ENCODE measurements at regions not wholly inside any gene's neighbourhood (a gene's known extent, or its start where the extent isn't known, plus 50 kb on each side); places are given as distances from the start of the nearest gene placed in this dataset.

- H3K9ac ChIP-seq (ENCODE audit: low read length), result no peak overlapping the region
- no peak overlapping the region for H2AK5ac ChIP-seq (ENCODE audit: low read length)
- H2BK120ac ChIP-seq (ENCODE audit: insufficient read depth, low read length, poor library complexity), result no peak overlapping the region
- no peak overlapping the region for H2BK12ac ChIP-seq (ENCODE audit: low read length)
- H3K18ac ChIP-seq (ENCODE audit: low read length), result no peak overlapping the region
- H3K27ac ChIP-seq (ENCODE audit: low read depth, low read length), result no peak overlapping the region
- no peak for DNase-seq
- no peak overlapping the region for H3K4me3 ChIP-seq (ENCODE audit: low read depth, low read length)
- no CpG with 5 or more reads among the region's 4 CpGs for WGBS (ENCODE audit: extremely low coverage, insufficient coverage, insufficient read length)
- peaks cover 0 to 3% of the 10 kb centered on the region in 2 experiments for H3K36me3 ChIP-seq (ENCODE audit: control insufficient read depth in 1 of 2, insufficient read depth in 2 of 2, low read length in 2 of 2)
- H3K27me3 ChIP-seq (ENCODE audit: insufficient read depth, low read length), result peaks cover 19% of the 10 kb centered on the region
- no peak overlapping the region for H3K4ac ChIP-seq (ENCODE audit: low read depth, low read length)
- H4K12ac ChIP-seq (ENCODE audit: low read depth, low read length), result no peak overlapping the region
- H4K91ac ChIP-seq (ENCODE audit: low read depth, low read length), result no peak overlapping the region
- H3K79me2 ChIP-seq (ENCODE audit: control insufficient read depth, insufficient read depth, low read length, poor library complexity), result no peaks in the 10 kb centered on the region
- no peak overlapping the region for H3K14ac ChIP-seq (ENCODE audit: low read length)
- H2AFZ ChIP-seq (ENCODE audit: insufficient read depth, low read length, poor library complexity), result no peak overlapping the region
- H3K4me2 ChIP-seq (ENCODE audit: low read length), result no peak overlapping the region
- H3K4me1 ChIP-seq (ENCODE audit: control insufficient read depth in 1 of 2, insufficient read depth in 2 of 2, low read length in 2 of 2), result peaks cover 3 to 6% of the 10 kb centered on the region in 2 experiments
- peaks cover 2% of the 10 kb centered on the region for H3K79me1 ChIP-seq (ENCODE audit: low read length)
- no peak overlapping the region for H2BK5ac ChIP-seq (ENCODE audit: low read depth, low read length, poor library complexity)
- peaks cover 18% of the 10 kb centered on the region for H3K9me3 ChIP-seq (ENCODE audit: insufficient read depth, low read depth, low read length)
- H4K8ac ChIP-seq (ENCODE audit: low read depth, low read length), result no peak overlapping the region
- no peak overlapping the region for H3K23ac ChIP-seq (ENCODE audit: low read length)
These were observed 85.8 kb downstream of the TNFAIP2 start for GRCh38 chr14:103209054-103209453.

GRCh38 chr14:103209506-103209905, 86.2 kb downstream of the TNFAIP2 start:
- Histone ChIP-seq H2BK12ac (ENCODE audit: low read length) (no peak overlapping the region), H3K9ac (ENCODE audit: low read length) (no peak overlapping the region), H3K9me3 (ENCODE audit: insufficient read depth, low read depth, low read length) (peaks cover 15% of the 10 kb centered on the region), H3K79me1 (ENCODE audit: low read length) (peaks cover 2% of the 10 kb centered on the region), H2BK120ac (ENCODE audit: insufficient read depth, low read length, poor library complexity) (no peak overlapping the region), H3K27ac (ENCODE audit: low read depth, low read length) (no peak overlapping the region), H3K27me3 (ENCODE audit: insufficient read depth, low read length) (peaks cover 19% of the 10 kb centered on the region), H4K8ac (ENCODE audit: low read depth, low read length) (no peak overlapping the region), H2AFZ (ENCODE audit: insufficient read depth, low read length, poor library complexity) (no peak overlapping the region), H3K4ac (ENCODE audit: low read depth, low read length) (no peak overlapping the region), H4K12ac (ENCODE audit: low read depth, low read length) (no peak overlapping the region), H3K36me3 (ENCODE audit: control insufficient read depth in 1 of 2, insufficient read depth in 2 of 2, low read length in 2 of 2) (peaks cover 0 to 3% of the 10 kb centered on the region in 2 experiments), H2AK5ac (ENCODE audit: low read length) (no peak overlapping the region), H2BK5ac (ENCODE audit: low read depth, low read length, poor library complexity) (no peak overlapping the region), H3K23ac (ENCODE audit: low read length) (no peak overlapping the region), H3K4me1 (ENCODE audit: control insufficient read depth in 1 of 2, insufficient read depth in 2 of 2, low read length in 2 of 2) (peaks cover 3 to 6% of the 10 kb centered on the region in 2 experiments), H3K4me2 (ENCODE audit: low read length) (no peak overlapping the region), H3K4me3 (ENCODE audit: low read depth, low read length) (no peak overlapping the region), H3K18ac (ENCODE audit: low read length) (no peak overlapping the region), H3K79me2 (ENCODE audit: control insufficient read depth, insufficient read depth, low read length, poor library complexity) (no peaks in the 10 kb centered on the region), H3K14ac (ENCODE audit: low read length) (no peak overlapping the region), H4K91ac (ENCODE audit: low read depth, low read length) (no peak overlapping the region)
- DNase-seq, result no peak
- no CpG with 5 or more reads among the region's 3 CpGs for WGBS (ENCODE audit: extremely low coverage, insufficient coverage, insufficient read length)

- H3K9ac ChIP-seq (ENCODE audit: low read length), result no peak overlapping the region
- H3K79me1 ChIP-seq (ENCODE audit: low read length), result no peaks in the 10 kb centered on the region
- H3K27ac ChIP-seq (ENCODE audit: low read depth, low read length), result no peak overlapping the region
- H3K27me3 ChIP-seq (ENCODE audit: insufficient read depth, low read length), result peaks cover 1% of the 10 kb centered on the region
- no peak overlapping the region for H3K18ac ChIP-seq (ENCODE audit: low read length)
- no peak overlapping the region for H2BK12ac ChIP-seq (ENCODE audit: low read length)
- H2AK5ac ChIP-seq (ENCODE audit: low read length), result no peak overlapping the region
- H3K36me3 ChIP-seq (ENCODE audit: control insufficient read depth in 1 of 2, insufficient read depth in 2 of 2, low read length in 2 of 2), result no peaks in the 10 kb centered on the region
- H3K14ac ChIP-seq (ENCODE audit: low read length), result no peak overlapping the region
- H3K23ac ChIP-seq (ENCODE audit: low read length), result no peak overlapping the region
- no CpG with 5 or more reads among the region's 2 CpGs for WGBS (ENCODE audit: extremely low coverage, insufficient coverage, insufficient read length)
- no peak overlapping the region for H4K91ac ChIP-seq (ENCODE audit: low read depth, low read length)
- no peak overlapping the region for H4K12ac ChIP-seq (ENCODE audit: low read depth, low read length)
- H2AFZ ChIP-seq (ENCODE audit: insufficient read depth, low read length, poor library complexity), result no peak overlapping the region
- no peak overlapping the region for H2BK120ac ChIP-seq (ENCODE audit: insufficient read depth, low read length, poor library complexity)
- no peaks in the 10 kb centered on the region for H3K79me2 ChIP-seq (ENCODE audit: control insufficient read depth, insufficient read depth, low read length, poor library complexity)
- H2BK5ac ChIP-seq (ENCODE audit: low read depth, low read length, poor library complexity), result no peak overlapping the region
- no peak for DNase-seq
- no peaks in the 10 kb centered on the region for H3K4me1 ChIP-seq (ENCODE audit: control insufficient read depth in 1 of 2, insufficient read depth in 2 of 2, low read length in 2 of 2)
- H3K4ac ChIP-seq (ENCODE audit: low read depth, low read length), result no peak overlapping the region
- no peak overlapping the region for H4K8ac ChIP-seq (ENCODE audit: low read depth, low read length)
- H3K4me3 ChIP-seq (ENCODE audit: low read depth, low read length), result no peak overlapping the region
- H3K9me3 ChIP-seq (ENCODE audit: insufficient read depth, low read depth, low read length), result peaks cover 3% of the 10 kb centered on the region
- no peak overlapping the region for H3K4me2 ChIP-seq (ENCODE audit: low read length)
These were observed 90.1 kb downstream of the TNFAIP2 start for GRCh38 chr14:103213331-103213730.

- Histone ChIP-seq H3K18ac (ENCODE audit: low read length) (no peak overlapping the region), H3K4ac (ENCODE audit: low read depth, low read length) (no peak overlapping the region), H2AK5ac (ENCODE audit: low read length) (no peak overlapping the region), H3K36me3 (ENCODE audit: control insufficient read depth in 1 of 2, insufficient read depth in 2 of 2, low read length in 2 of 2) (no peaks in the 10 kb centered on the region), H3K79me1 (ENCODE audit: low read length) (no peaks in the 10 kb centered on the region), H3K9ac (ENCODE audit: low read length) (no peak overlapping the region), H2BK5ac (ENCODE audit: low read depth, low read length, poor library complexity) (no peak overlapping the region), H3K27me3 (ENCODE audit: insufficient read depth, low read length) (no peaks in the 10 kb centered on the region), H4K91ac (ENCODE audit: low read depth, low read length) (no peak overlapping the region), H3K14ac (ENCODE audit: low read length) (no peak overlapping the region), H3K23ac (ENCODE audit: low read length) (no peak overlapping the region), H3K4me1 (ENCODE audit: control insufficient read depth in 1 of 2, insufficient read depth in 2 of 2, low read length in 2 of 2) (no peaks in the 10 kb centered on the region), H3K4me3 (ENCODE audit: low read depth, low read length) (no peak overlapping the region), H3K4me2 (ENCODE audit: low read length) (no peak overlapping the region), H4K12ac (ENCODE audit: low read depth, low read length) (no peak overlapping the region), H3K9me3 (ENCODE audit: insufficient read depth, low read depth, low read length) (peaks cover 3% of the 10 kb centered on the region), H2BK12ac (ENCODE audit: low read length) (no peak overlapping the region), H2BK120ac (ENCODE audit: insufficient read depth, low read length, poor library complexity) (no peak overlapping the region), H4K8ac (ENCODE audit: low read depth, low read length) (no peak overlapping the region), H3K79me2 (ENCODE audit: control insufficient read depth, insufficient read depth, low read length, poor library complexity) (no peaks in the 10 kb centered on the region), H3K27ac (ENCODE audit: low read depth, low read length) (no peak overlapping the region), H2AFZ (ENCODE audit: insufficient read depth, low read length, poor library complexity) (no peak overlapping the region)
- DNase-seq, result no peak
- whole genome bisulfite sequencing (ENCODE audit: extremely low coverage, insufficient coverage, insufficient read length), result no CpG with 5 or more reads among the region's 14 CpGs
These were observed 91.2 kb downstream of the TNFAIP2 start for GRCh38 chr14:103214461-103214958.

All from trophoblast cell (in vitro differentiated cells and primary cell).